ENCODE measurements at regions not wholly inside any gene's neighbourhood (a gene's known extent, or its start where the extent isn't known, plus 50 kb on each side); places are given as distances from the start of the nearest gene placed in this dataset.

GRCh38 chr3:72487946-72488737 is 360.1 kb downstream of the SHQ1 start:
- no peak for DNase-seq

GRCh38 chr3:72487078-72487765 is 361.0 kb downstream of the SHQ1 start:
- peak; percentile 38 for DNase-seq

GRCh38 chr3:72485641-72486040 is 362.6 kb downstream of the SHQ1 start:
- no peak for DNase-seq

GRCh38 chr3:72483554-72484104 is 364.6 kb downstream of the SHQ1 start:
- no peak for DNase-seq

- DNase-seq, result peak; percentile 63
Observed at GRCh38 chr3:72482589-72483321, 365.5 kb downstream of the SHQ1 start.

- no peak for DNase-seq
Observed at GRCh38 chr3:72481542-72481941, 366.7 kb downstream of the SHQ1 start.

- no peak for DNase-seq
Observed at GRCh38 chr3:72480366-72480765, 367.9 kb downstream of the SHQ1 start.

GRCh38 chr3:72479651-72480215 is 368.5 kb downstream of the SHQ1 start:
- no peak for DNase-seq

GRCh38 chr3:72476139-72476483 is 372.1 kb downstream of the SHQ1 start:
- DNase-seq, result no peak

GRCh38 chr3:72475258-72476138 is 372.7 kb downstream of the SHQ1 start:
- DNase-seq, result no peak

GRCh38 chr3:72474775-72475174 is 373.5 kb downstream of the SHQ1 start:
- DNase-seq, result no peak

GRCh38 chr3:72473156-72473555 is 375.1 kb downstream of the SHQ1 start:
- no peak for DNase-seq

GRCh38 chr3:72470904-72471417 is 377.3 kb downstream of the SHQ1 start:
- no peak for DNase-seq

- DNase-seq, result no peak
Observed at GRCh38 chr3:72465853-72466252, 382.4 kb downstream of the SHQ1 start.

- DNase-seq, result no peak
Observed at GRCh38 chr3:72463083-72463482, 385.2 kb downstream of the SHQ1 start.

GRCh38 chr3:72462595-72463011 is 385.6 kb downstream of the SHQ1 start:
- no peak for DNase-seq

- DNase-seq, result no peak
Observed at GRCh38 chr3:72461787-72462186, 386.5 kb downstream of the SHQ1 start.

GRCh38 chr3:72460205-72461174 is 387.8 kb downstream of the SHQ1 start:
- no peak for DNase-seq

- no peak for DNase-seq
Observed at GRCh38 chr3:72459588-72459987, 388.7 kb downstream of the SHQ1 start.

- no peak for DNase-seq
Observed at GRCh38 chr3:72458375-72458774, 389.9 kb downstream of the SHQ1 start.

GRCh38 chr3:72454441-72454840 is 393.8 kb downstream of the SHQ1 start:
- DNase-seq, result no peak

All from activated CD4-positive, CD25-positive, alpha-beta regulatory T cell treated with anti-CD3 and anti-CD28 coated beads, Interleukin-2, amount 50 U/mL, for 72 hours (primary cell).